ENCODE measurements at regions not wholly inside any gene's neighbourhood (a gene's known extent, or its start where the extent isn't known, plus 50 kb on each side); places are given as distances from the start of the nearest gene placed in this dataset.

DNA sequence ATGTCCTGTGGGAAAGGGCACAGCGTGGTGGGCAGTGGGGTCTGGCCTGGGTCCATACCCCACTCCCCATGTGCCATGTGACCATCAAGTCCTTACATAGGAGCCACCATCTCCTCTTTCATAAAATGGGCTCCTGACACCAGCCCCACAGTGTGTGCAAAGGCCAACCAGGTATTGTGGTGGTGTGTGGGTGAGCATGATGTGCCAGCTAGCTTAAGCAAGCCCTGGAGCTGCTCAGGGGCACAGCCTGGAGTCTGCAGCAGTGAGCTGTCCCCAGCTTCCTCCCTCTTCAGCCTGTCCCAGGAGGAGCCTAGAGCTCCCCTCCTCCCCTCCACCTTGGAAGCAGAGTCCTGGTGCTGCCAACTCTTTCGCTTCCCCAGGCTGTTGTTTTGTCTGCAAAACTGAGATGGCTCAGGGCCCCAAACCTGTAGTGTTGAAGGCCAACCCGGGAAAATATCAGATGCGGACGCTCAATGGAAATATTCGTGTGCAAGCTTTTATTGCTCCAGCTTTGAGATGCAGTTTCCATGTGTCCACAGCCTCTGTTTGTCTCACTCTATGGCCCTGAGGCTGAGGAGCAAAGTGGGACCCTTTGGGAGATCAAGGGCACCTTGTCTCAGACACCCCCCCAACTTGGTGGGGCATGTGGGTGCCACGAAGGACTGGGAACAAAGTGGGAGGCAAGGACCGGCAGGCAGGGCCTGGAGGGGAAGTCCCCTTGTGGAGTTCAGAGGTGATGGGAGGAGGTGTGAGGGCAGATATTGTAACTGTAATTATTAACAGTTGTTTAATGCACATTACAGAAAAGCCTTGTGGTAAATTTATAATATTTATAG is 92.6 kb downstream of the CTTN start:
- H3K27ac ChIP-seq = no peak overlapping the region
- no peak for DNase-seq
- no peaks in the 10 kb centered on the region for H3K27me3 ChIP-seq (replicated peaks)
- no peak overlapping the region for H3K4me3 ChIP-seq (ENCODE audit: low read depth, low read length)
- TF ChIP-seq, protein P1, sequence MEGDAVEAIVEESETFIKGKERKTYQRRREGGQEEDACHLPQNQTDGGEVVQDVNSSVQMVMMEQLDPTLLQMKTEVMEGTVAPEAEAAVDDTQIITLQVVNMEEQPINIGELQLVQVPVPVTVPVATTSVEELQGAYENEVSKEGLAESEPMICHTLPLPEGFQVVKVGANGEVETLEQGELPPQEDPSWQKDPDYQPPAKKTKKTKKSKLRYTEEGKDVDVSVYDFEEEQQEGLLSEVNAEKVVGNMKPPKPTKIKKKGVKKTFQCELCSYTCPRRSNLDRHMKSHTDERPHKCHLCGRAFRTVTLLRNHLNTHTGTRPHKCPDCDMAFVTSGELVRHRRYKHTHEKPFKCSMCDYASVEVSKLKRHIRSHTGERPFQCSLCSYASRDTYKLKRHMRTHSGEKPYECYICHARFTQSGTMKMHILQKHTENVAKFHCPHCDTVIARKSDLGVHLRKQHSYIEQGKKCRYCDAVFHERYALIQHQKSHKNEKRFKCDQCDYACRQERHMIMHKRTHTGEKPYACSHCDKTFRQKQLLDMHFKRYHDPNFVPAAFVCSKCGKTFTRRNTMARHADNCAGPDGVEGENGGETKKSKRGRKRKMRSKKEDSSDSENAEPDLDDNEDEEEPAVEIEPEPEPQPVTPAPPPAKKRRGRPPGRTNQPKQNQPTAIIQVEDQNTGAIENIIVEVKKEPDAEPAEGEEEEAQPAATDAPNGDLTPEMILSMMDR (IDR thresholded peaks at IDR 0.05; ENCODE audit: low read depth, low read length, missing control alignments) = no peak
- in situ Hi-C loops (cut with HindIII; ENCODE audit: low pct_ligation_motif_present, low sequenced_read_pairs) = no loop called here
- H3K36me3 ChIP-seq (replicated peaks) = no peaks in the 10 kb centered on the region

DNA sequence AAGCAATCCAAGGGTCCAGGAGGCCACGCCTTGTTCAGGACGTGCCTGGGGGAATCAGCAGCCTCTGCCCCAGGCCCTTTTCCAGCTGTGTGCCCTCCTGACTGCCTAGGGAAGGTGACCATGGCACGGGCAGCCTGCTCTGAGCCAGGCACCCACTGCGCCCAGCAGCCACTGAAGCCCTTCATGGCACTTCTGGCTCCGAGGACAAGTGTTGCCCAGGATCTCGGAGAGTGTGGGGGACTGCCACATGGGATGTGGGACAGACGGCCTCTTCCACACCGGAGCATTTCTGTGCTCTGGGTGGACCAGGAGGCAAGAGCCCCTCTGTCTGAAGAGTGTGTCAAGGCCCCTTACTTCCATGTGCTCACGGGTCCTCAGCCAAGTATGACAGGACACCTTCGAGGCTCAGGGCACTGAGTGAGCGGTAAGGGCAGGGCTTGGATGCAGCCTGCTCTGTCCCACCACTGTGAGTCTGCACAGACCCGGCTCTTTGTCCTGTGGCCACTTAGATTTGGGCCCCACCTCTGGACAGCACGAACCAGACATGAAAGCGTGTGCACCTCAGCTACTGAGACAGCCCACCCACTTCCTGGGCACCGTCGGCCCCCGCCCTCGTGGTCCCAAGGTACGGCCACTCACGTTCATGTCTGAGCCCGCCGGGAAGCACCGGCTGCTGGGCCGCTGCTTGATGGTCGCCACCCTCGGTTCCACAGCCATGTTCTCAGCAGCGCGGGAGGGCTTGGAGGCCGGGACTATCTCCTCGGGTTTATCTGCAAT is 93.6 kb downstream of the CTTN start:
- no peak for DNase-seq
- in situ Hi-C loops (cut with HindIII; ENCODE audit: low pct_ligation_motif_present, low sequenced_read_pairs) = no loop called here
- H3K36me3 ChIP-seq (replicated peaks) = no peaks in the 10 kb centered on the region
- H3K4me3 ChIP-seq (ENCODE audit: low read depth, low read length) = no peak overlapping the region
- H3K27ac ChIP-seq = no peak overlapping the region
- no peaks in the 10 kb centered on the region for H3K27me3 ChIP-seq (replicated peaks)
- TF ChIP-seq, protein P1 (IDR thresholded peaks at IDR 0.05; ENCODE audit: low read depth, low read length, missing control alignments) = no peak

DNA sequence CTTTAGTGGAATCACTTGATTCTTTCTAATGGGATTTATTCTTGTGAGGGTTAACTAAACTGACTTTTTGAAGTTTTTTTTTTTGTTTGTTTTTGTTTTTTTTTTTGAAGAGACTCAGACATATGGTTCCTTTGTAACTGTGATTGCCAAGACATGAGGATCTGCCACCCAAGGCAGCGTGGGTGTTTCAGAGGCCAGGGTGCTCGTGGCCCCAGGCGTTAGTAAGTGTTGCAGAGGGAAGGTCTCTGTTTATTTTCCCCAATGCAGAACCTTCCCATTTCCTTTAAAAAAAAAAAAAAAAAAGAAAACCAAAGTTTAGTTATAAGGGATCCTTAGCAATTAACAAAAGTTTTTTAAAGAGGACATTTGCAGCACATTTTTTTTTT is 94.8 kb downstream of the CTTN start:
- Histone ChIP-seq H3K4me3 (ENCODE audit: low read depth, low read length) (no peak overlapping the region), H3K27ac (no peak overlapping the region), H3K36me3 (replicated peaks) (no peaks in the 10 kb centered on the region), H3K27me3 (replicated peaks) (no peaks in the 10 kb centered on the region)
- in situ Hi-C loops (cut with HindIII; ENCODE audit: low pct_ligation_motif_present, low sequenced_read_pairs) = no loop called here
- TF ChIP-seq, protein P1 (IDR thresholded peaks at IDR 0.05; ENCODE audit: low read depth, low read length, missing control alignments) = no peak
- no peak for DNase-seq

DNA sequence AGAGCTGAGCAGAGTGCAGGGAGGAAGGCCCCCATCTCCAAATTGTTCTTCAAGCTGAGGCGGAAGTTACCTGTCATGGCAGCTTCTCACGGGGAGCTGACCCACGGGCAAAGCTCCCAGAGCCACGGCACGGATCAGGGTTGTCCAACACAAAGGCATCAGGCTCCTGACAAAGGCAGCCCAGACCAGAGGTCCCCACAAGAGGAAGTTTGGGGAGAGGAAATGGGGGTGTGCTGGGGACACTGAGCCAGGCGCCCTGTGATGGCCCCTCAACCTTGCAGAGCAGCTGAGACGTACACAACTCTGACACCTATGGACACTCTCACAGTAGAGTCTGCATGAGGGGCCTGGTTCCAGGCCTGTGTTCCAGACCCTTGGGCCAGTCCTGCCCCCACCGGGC is 95.6 kb downstream of the CTTN start:
- no peaks in the 10 kb centered on the region for H3K27me3 ChIP-seq (replicated peaks)
- H3K27ac ChIP-seq = no peak overlapping the region
- DNase-seq = no peak
- no peak overlapping the region for H3K4me3 ChIP-seq (ENCODE audit: low read depth, low read length)
- TF ChIP-seq, protein P1 (IDR thresholded peaks at IDR 0.05; ENCODE audit: low read depth, low read length, missing control alignments) = no peak
- H3K36me3 ChIP-seq (replicated peaks) = no peaks in the 10 kb centered on the region
- in situ Hi-C loops (cut with HindIII; ENCODE audit: low pct_ligation_motif_present, low sequenced_read_pairs) = no loop called here

DNA sequence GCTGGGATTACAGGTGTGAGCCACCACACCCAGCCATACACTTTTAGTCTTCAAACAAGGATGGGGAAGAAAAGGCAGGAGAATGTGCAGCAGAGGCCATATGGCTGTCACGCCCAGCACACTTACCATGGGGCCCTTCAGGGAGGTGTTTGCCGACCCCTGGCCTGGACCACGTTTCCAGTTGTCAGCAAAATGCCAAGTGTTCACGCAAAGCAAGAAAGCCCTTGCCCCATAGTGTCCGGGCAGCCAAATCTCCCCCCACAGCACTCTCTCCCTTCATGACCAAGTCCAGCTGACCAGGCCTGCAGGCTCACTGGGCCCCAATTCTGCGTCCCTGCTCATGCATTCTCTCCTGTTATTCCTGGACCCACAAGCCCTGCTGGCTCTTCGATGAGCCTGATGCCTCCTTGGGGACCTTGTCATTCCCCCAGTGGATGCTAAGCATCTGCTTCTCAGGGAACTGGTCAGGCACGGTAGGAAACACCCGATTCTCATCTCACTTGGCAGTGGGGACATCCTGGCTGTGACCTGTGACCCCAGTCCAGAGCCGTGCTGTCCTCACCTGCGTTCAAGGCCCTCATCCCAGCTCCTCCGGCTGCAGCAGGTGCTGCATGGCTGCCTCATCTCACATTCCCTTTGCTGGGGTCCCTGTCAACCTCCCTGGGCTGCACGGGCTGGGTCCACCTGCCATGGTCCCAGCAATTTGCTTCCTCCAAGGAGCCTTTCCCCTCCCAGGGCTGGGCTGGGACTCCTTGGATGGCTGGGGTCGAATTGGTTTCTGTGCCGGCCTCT is 96.4 kb downstream of the CTTN start:
- H3K36me3 ChIP-seq (replicated peaks) = no peaks in the 10 kb centered on the region

More for the DNA sequence above, 96.4 kb downstream of the CTTN start:
- H3K27me3 ChIP-seq (replicated peaks) = no peaks in the 10 kb centered on the region
- in situ Hi-C loops (cut with HindIII; ENCODE audit: low pct_ligation_motif_present, low sequenced_read_pairs) = no loop called here
- DNase-seq = no peak
- H3K27ac ChIP-seq = no peak overlapping the region
- TF ChIP-seq, protein P1 (IDR thresholded peaks at IDR 0.05; ENCODE audit: low read depth, low read length, missing control alignments) = no peak
- H3K4me3 ChIP-seq (ENCODE audit: low read depth, low read length) = no peak overlapping the region
